ENCODE measurements at regions not wholly inside any gene's neighbourhood (a gene's known extent, or its start where the extent isn't known, plus 50 kb on each side); places are given as distances from the start of the nearest gene placed in this dataset.

- TF ChIP-seq MXD1 (CRISPR knock-in tag; IDR thresholded peaks at IDR 0.05; ENCODE audit: borderline replicate concordance, poor library complexity, severe bottlenecking), result no peak
- no peak for TF ChIP-seq CTCF (IDR thresholded peaks at IDR 0.05 in 2 of 3, conservative IDR thresholded peaks at IDR 0.05 in 1 of 3; ENCODE audit: insufficient read depth in 2 of 3, low read depth in 1 of 3, low read length in 3 of 3)
Observed at GRCh38 chr3:40639006-40639405, 114.2 kb downstream of the ZNF621 start.
